GM23338 (cell line): ENCODE measurements at regions not wholly inside any gene's neighbourhood (a gene's known extent, or its start where the extent isn't known, plus 50 kb on each side); places are given as distances from the start of the nearest gene placed in this dataset.

Experiments used
- CREB1 ChIP-seq: fragments of 250-450 bp; sonication (Bioruptor Pico); IDR thresholded peaks from 2 replicates; pipeline ENCODE4 v1.5.0; 2020; ENCODE audit warnings: low read depth, mild to moderate bottlenecking, moderate library complexity
- ETS1 ChIP-seq: IDR thresholded peaks from 2 replicates; pipeline ENCODE4 v1.6.1; 2016; ENCODE audit warnings: antibody characterized with exemption
- EZH2 ChIP-seq: fragments of 200-600 bp; sonication (generic); IDR thresholded peaks from one replicate; pipeline ENCODE4 v1.8.0; 2017; ENCODE audit warnings: antibody characterized with exemption, mild to moderate bottlenecking, low read depth; ENCODE audit not compliant: unreplicated experiment
- EZH2phosphoT487 ChIP-seq: fragments of 200-600 bp; sonication (generic); IDR thresholded peaks from one replicate; pipeline ENCODE4 v1.8.1; 2018; ENCODE audit warnings: antibody characterized with exemption; ENCODE audit not compliant: unreplicated experiment
- JUNB ChIP-seq: IDR thresholded peaks from one replicate; pipeline ENCODE4 v1.6.1; 2016; ENCODE audit warnings: antibody characterized with exemption; ENCODE audit not compliant: unreplicated experiment
- NANOG ChIP-seq: IDR thresholded peaks from 2 replicates; pipeline ENCODE4 v1.6.1; 2016; ENCODE audit warnings: antibody characterized with exemption, borderline replicate concordance
- POLR2AphosphoS5 ChIP-seq: IDR thresholded peaks from 2 replicates; pipeline ENCODE4 v1.6.1; 2016; ENCODE audit warnings: antibody characterized with exemption, low read depth
- REST ChIP-seq: IDR thresholded peaks from one replicate; pipeline ENCODE4 v1.6.1; 2018; ENCODE audit warnings: antibody characterized with exemption; ENCODE audit not compliant: unreplicated experiment
- STAT1 ChIP-seq: IDR thresholded peaks from one replicate; pipeline ENCODE4 v1.6.1; 2016; ENCODE audit warnings: antibody characterized with exemption; ENCODE audit not compliant: unreplicated experiment
- ZNF114 ChIP-seq: fragments of 250-450 bp; sonication (Bioruptor Pico); IDR thresholded peaks from 2 replicates; pipeline ENCODE4 v1.5.0; 2020; ENCODE audit warnings: mild to moderate bottlenecking, moderate library complexity
- ZNF331 ChIP-seq: fragments of 250-450 bp; sonication (Bioruptor Pico); IDR thresholded peaks from 2 replicates; pipeline ENCODE4 v1.5.0; 2020; ENCODE audit warnings: low read depth, mild to moderate bottlenecking, moderate library complexity
- ZNF462 ChIP-seq: fragments of 250-450 bp; sonication (Bioruptor Pico); IDR thresholded peaks from 2 replicates; pipeline ENCODE4 v1.5.0; 2020; ENCODE audit warnings: mild to moderate bottlenecking, moderate library complexity
- TF ChIP-seq, protein P1 (sequence below), 2 experiments: fragments of 200-600 bp in 1 of 2; sonication (generic) in 1 of 2; conservative IDR thresholded peaks; 2 replicates each; pipeline versions ENCODE4 v1.5.1 to v1.6.1; 2016 to 2017; ENCODE audit warnings: antibody characterized with exemption in 2 of 2, low read depth in 2 of 2, mild to moderate bottlenecking in 2 of 2, moderate library complexity in 1 of 2

- TF ChIP-seq, protein P1, sequence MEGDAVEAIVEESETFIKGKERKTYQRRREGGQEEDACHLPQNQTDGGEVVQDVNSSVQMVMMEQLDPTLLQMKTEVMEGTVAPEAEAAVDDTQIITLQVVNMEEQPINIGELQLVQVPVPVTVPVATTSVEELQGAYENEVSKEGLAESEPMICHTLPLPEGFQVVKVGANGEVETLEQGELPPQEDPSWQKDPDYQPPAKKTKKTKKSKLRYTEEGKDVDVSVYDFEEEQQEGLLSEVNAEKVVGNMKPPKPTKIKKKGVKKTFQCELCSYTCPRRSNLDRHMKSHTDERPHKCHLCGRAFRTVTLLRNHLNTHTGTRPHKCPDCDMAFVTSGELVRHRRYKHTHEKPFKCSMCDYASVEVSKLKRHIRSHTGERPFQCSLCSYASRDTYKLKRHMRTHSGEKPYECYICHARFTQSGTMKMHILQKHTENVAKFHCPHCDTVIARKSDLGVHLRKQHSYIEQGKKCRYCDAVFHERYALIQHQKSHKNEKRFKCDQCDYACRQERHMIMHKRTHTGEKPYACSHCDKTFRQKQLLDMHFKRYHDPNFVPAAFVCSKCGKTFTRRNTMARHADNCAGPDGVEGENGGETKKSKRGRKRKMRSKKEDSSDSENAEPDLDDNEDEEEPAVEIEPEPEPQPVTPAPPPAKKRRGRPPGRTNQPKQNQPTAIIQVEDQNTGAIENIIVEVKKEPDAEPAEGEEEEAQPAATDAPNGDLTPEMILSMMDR (conservative IDR thresholded peaks at IDR 0.05; ENCODE audit: low read depth in 2 of 2), result no peak
- TF ChIP-seq POLR2AphosphoS5 (no peak), EZH2phosphoT487 (no peak), EZH2 (no peak), JUNB (no peak), CREB1 (CRISPR knock-in tag) (no peak), REST (no peak), NANOG (no peak), ETS1 (no peak), ZNF331 (CRISPR knock-in tag) (no peak), STAT1 (no peak), ZNF462 (CRISPR knock-in tag) (no peak), ZNF114 (CRISPR knock-in tag) (no peak)
Measured at GRCh38 chr5:174489920-174490597, 234.3 kb upstream of the MSX2 start.
